Activated T-helper 1 cell treated with anti-CD3 and anti-CD28 coated beads, Interleukin-2, amount 50 U/mL, for 16 hours (primary cell): ENCODE measurements at regions not wholly inside any gene's neighbourhood (a gene's known extent, or its start where the extent isn't known, plus 50 kb on each side); places are given as distances from the start of the nearest gene placed in this dataset.
"Not testable (repeated sequence)": the region's sequence is repeated elsewhere in the genome, so short reads cannot be mapped to it uniquely, and the experiment has no call there.

Source experiments
- DNase-seq, 2 donors: peaks; one replicate each; pipeline ENCODE4 v3.0.0-alpha.2; 2020; ENCODE audit warnings: low read depth in 1 of 2, low spot score in 1 of 2

GRCh38 chrY:19541475-19542306 is 202.8 kb downstream of the KDM5D start:
- no peak for DNase-seq

GRCh38 chrY:19535697-19536096 is 208.8 kb downstream of the KDM5D start:
- not testable (repeated sequence) for DNase-seq

- DNase-seq = no peak
Observed at GRCh38 chrY:19521976-19522375, 222.6 kb downstream of the KDM5D start.

GRCh38 chrY:19503092-19503449 is 241.5 kb downstream of the KDM5D start:
- DNase-seq = peak in 1 of 2 donors; percentile 5

GRCh38 chrY:19502169-19503091 is 242.1 kb downstream of the KDM5D start:
- no peak for DNase-seq

- DNase-seq = no peak
Observed at GRCh38 chrY:19498556-19498955, 246.0 kb downstream of the KDM5D start.

- DNase-seq = no peak
Observed at GRCh38 chrY:19487494-19487893, 257.0 kb downstream of the KDM5D start.

GRCh38 chrY:19484997-19485396 is 259.5 kb downstream of the KDM5D start:
- no peak for DNase-seq

GRCh38 chrY:19479141-19479540 is 265.4 kb downstream of the KDM5D start:
- no peak for DNase-seq

GRCh38 chrY:19477959-19478358 is 266.6 kb downstream of the KDM5D start:
- no peak for DNase-seq

GRCh38 chrY:19465809-19466208 is 278.7 kb downstream of the KDM5D start:
- DNase-seq = no peak

- DNase-seq = no peak
Observed at GRCh38 chrY:19456855-19457448, 287.6 kb downstream of the KDM5D start.

GRCh38 chrY:19433059-19433458 is 311.5 kb downstream of the KDM5D start:
- no peak for DNase-seq

GRCh38 chrY:19427736-19428518 is 316.6 kb downstream of the KDM5D start:
- no peak for DNase-seq

GRCh38 chrY:19427191-19427590 is 317.3 kb downstream of the KDM5D start:
- DNase-seq = not testable (repeated sequence)

GRCh38 chrY:19410980-19411766 is 333.4 kb downstream of the KDM5D start:
- no peak for DNase-seq

- DNase-seq = no peak
Observed at GRCh38 chrY:19406246-19406645, 338.3 kb downstream of the KDM5D start.

GRCh38 chrY:19405598-19405997 is 338.9 kb downstream of the KDM5D start:
- no peak for DNase-seq

GRCh38 chrY:19392876-19393275 is 351.6 kb downstream of the KDM5D start:
- DNase-seq = no peak

GRCh38 chrY:19391922-19392321 is 352.6 kb downstream of the KDM5D start:
- DNase-seq = no peak
